ENCODE measurements at regions not wholly inside any gene's neighbourhood (a gene's known extent, or its start where the extent isn't known, plus 50 kb on each side); places are given as distances from the start of the nearest gene placed in this dataset.

GRCh38 chr5:31114817-31115216, 78.7 kb upstream of the CDH6 start:
- no peak overlapping the region for H4K12ac ChIP-seq (ENCODE audit: low read depth, low read length)
- no peak overlapping the region for H2BK12ac ChIP-seq (ENCODE audit: low read length)
- no peaks in the 10 kb centered on the region for H3K4me1 ChIP-seq (ENCODE audit: control insufficient read depth in 1 of 2, insufficient read depth in 2 of 2, low read length in 2 of 2)
- H2AFZ ChIP-seq (ENCODE audit: insufficient read depth, low read length, poor library complexity): no peak overlapping the region
- no peaks in the 10 kb centered on the region for H3K79me2 ChIP-seq (ENCODE audit: control insufficient read depth, insufficient read depth, low read length, poor library complexity)
- H3K9me3 ChIP-seq (ENCODE audit: insufficient read depth, low read depth, low read length): no peaks in the 10 kb centered on the region
- no peak for DNase-seq
- no peaks in the 10 kb centered on the region for H3K27me3 ChIP-seq (ENCODE audit: insufficient read depth, low read length)
- H3K36me3 ChIP-seq (ENCODE audit: control insufficient read depth in 1 of 2, insufficient read depth in 2 of 2, low read length in 2 of 2): no peaks in the 10 kb centered on the region
- no peak overlapping the region for H2AK5ac ChIP-seq (ENCODE audit: low read length)
- H3K9ac ChIP-seq (ENCODE audit: low read length): no peak overlapping the region
- H3K4me3 ChIP-seq (ENCODE audit: low read depth, low read length): no peak overlapping the region
- H4K8ac ChIP-seq (ENCODE audit: low read depth, low read length): no peak overlapping the region
- H3K79me1 ChIP-seq (ENCODE audit: low read length): no peaks in the 10 kb centered on the region
- no peak overlapping the region for H3K27ac ChIP-seq (ENCODE audit: low read depth, low read length)
- no peak overlapping the region for H3K23ac ChIP-seq (ENCODE audit: low read length)
- H3K14ac ChIP-seq (ENCODE audit: low read length): no peak overlapping the region
- H4K91ac ChIP-seq (ENCODE audit: low read depth, low read length): no peak overlapping the region
- H3K18ac ChIP-seq (ENCODE audit: low read length): no peak overlapping the region
- H3K4ac ChIP-seq (ENCODE audit: low read depth, low read length): no peak overlapping the region
- WGBS (ENCODE audit: extremely low coverage, insufficient coverage, insufficient read length): no CpG with 5 or more reads among the region's 2 CpGs
- H2BK5ac ChIP-seq (ENCODE audit: low read depth, low read length, poor library complexity): no peak overlapping the region
- no peak overlapping the region for H3K4me2 ChIP-seq (ENCODE audit: low read length)
- H2BK120ac ChIP-seq (ENCODE audit: insufficient read depth, low read length, poor library complexity): no peak overlapping the region

- H3K4me1 ChIP-seq (ENCODE audit: control insufficient read depth in 1 of 2, insufficient read depth in 2 of 2, low read length in 2 of 2): no peaks in the 10 kb centered on the region
- no peak overlapping the region for H4K12ac ChIP-seq (ENCODE audit: low read depth, low read length)
- no peak overlapping the region for H3K4me2 ChIP-seq (ENCODE audit: low read length)
- H4K8ac ChIP-seq (ENCODE audit: low read depth, low read length): no peak overlapping the region
- H3K27ac ChIP-seq (ENCODE audit: low read depth, low read length): no peak overlapping the region
- H3K27me3 ChIP-seq (ENCODE audit: insufficient read depth, low read length): no peaks in the 10 kb centered on the region
- no peaks in the 10 kb centered on the region for H3K36me3 ChIP-seq (ENCODE audit: control insufficient read depth in 1 of 2, insufficient read depth in 2 of 2, low read length in 2 of 2)
- H3K9ac ChIP-seq (ENCODE audit: low read length): no peak overlapping the region
- no CpG with 5 or more reads among the region's 1 CpG for WGBS (ENCODE audit: extremely low coverage, insufficient coverage, insufficient read length)
- H3K18ac ChIP-seq (ENCODE audit: low read length): no peak overlapping the region
- H2BK120ac ChIP-seq (ENCODE audit: insufficient read depth, low read length, poor library complexity): no peak overlapping the region
- no peak overlapping the region for H3K4me3 ChIP-seq (ENCODE audit: low read depth, low read length)
- no peak overlapping the region for H2AFZ ChIP-seq (ENCODE audit: insufficient read depth, low read length, poor library complexity)
- H3K79me2 ChIP-seq (ENCODE audit: control insufficient read depth, insufficient read depth, low read length, poor library complexity): no peaks in the 10 kb centered on the region
- DNase-seq: no peak
- no peak overlapping the region for H2BK5ac ChIP-seq (ENCODE audit: low read depth, low read length, poor library complexity)
- H3K79me1 ChIP-seq (ENCODE audit: low read length): no peaks in the 10 kb centered on the region
- H3K4ac ChIP-seq (ENCODE audit: low read depth, low read length): no peak overlapping the region
- no peak overlapping the region for H3K14ac ChIP-seq (ENCODE audit: low read length)
- no peak overlapping the region for H4K91ac ChIP-seq (ENCODE audit: low read depth, low read length)
- H2AK5ac ChIP-seq (ENCODE audit: low read length): no peak overlapping the region
- H3K23ac ChIP-seq (ENCODE audit: low read length): no peak overlapping the region
- H3K9me3 ChIP-seq (ENCODE audit: insufficient read depth, low read depth, low read length): no peaks in the 10 kb centered on the region
- no peak overlapping the region for H2BK12ac ChIP-seq (ENCODE audit: low read length)
These were observed 79.7 kb upstream of the CDH6 start for GRCh38 chr5:31113666-31114350.

- H3K4me1 ChIP-seq (ENCODE audit: control insufficient read depth in 1 of 2, insufficient read depth in 2 of 2, low read length in 2 of 2): no peaks in the 10 kb centered on the region
These were observed 80.4 kb upstream of the CDH6 start for GRCh38 chr5:31113101-31113500.

GRCh38 chr5:31107091-31107518, 86.4 kb upstream of the CDH6 start:
- Histone ChIP-seq H3K36me3 (ENCODE audit: control insufficient read depth in 1 of 2, insufficient read depth in 2 of 2, low read length in 2 of 2) (no peaks in the 10 kb centered on the region), H3K9me3 (ENCODE audit: insufficient read depth, low read depth, low read length) (no peaks in the 10 kb centered on the region), H2BK120ac (ENCODE audit: insufficient read depth, low read length, poor library complexity) (no peak overlapping the region), H4K91ac (ENCODE audit: low read depth, low read length) (no peak overlapping the region), H2AK5ac (ENCODE audit: low read length) (no peak overlapping the region), H3K27ac (ENCODE audit: low read depth, low read length) (no peak overlapping the region), H3K9ac (ENCODE audit: low read length) (no peak overlapping the region), H2BK12ac (ENCODE audit: low read length) (no peak overlapping the region), H3K4me3 (ENCODE audit: low read depth, low read length) (no peak overlapping the region), H3K4me2 (ENCODE audit: low read length) (no peak overlapping the region), H2AFZ (ENCODE audit: insufficient read depth, low read length, poor library complexity) (no peak overlapping the region), H4K12ac (ENCODE audit: low read depth, low read length) (no peak overlapping the region), H4K8ac (ENCODE audit: low read depth, low read length) (no peak overlapping the region), H3K79me2 (ENCODE audit: control insufficient read depth, insufficient read depth, low read length, poor library complexity) (no peaks in the 10 kb centered on the region), H2BK5ac (ENCODE audit: low read depth, low read length, poor library complexity) (no peak overlapping the region), H3K79me1 (ENCODE audit: low read length) (no peaks in the 10 kb centered on the region), H3K23ac (ENCODE audit: low read length) (no peak overlapping the region), H3K14ac (ENCODE audit: low read length) (no peak overlapping the region), H3K27me3 (ENCODE audit: insufficient read depth, low read length) (no peaks in the 10 kb centered on the region), H3K18ac (ENCODE audit: low read length) (no peak overlapping the region), H3K4ac (ENCODE audit: low read depth, low read length) (no peak overlapping the region), H3K4me1 (ENCODE audit: control insufficient read depth in 1 of 2, insufficient read depth in 2 of 2, low read length in 2 of 2) (no peaks in the 10 kb centered on the region)
- DNase-seq: no peak
- no CpG with 5 or more reads among the region's 2 CpGs for WGBS (ENCODE audit: extremely low coverage, insufficient coverage, insufficient read length)

More at GRCh38 chr5:31113101-31113500, 80.4 kb upstream of the CDH6 start:
- H3K36me3 ChIP-seq (ENCODE audit: control insufficient read depth in 1 of 2, insufficient read depth in 2 of 2, low read length in 2 of 2): no peaks in the 10 kb centered on the region
- no peak overlapping the region for H3K4me3 ChIP-seq (ENCODE audit: low read depth, low read length)
- no peak for DNase-seq
- H3K79me2 ChIP-seq (ENCODE audit: control insufficient read depth, insufficient read depth, low read length, poor library complexity): no peaks in the 10 kb centered on the region
- H4K91ac ChIP-seq (ENCODE audit: low read depth, low read length): no peak overlapping the region
- no peaks in the 10 kb centered on the region for H3K9me3 ChIP-seq (ENCODE audit: insufficient read depth, low read depth, low read length)
- H3K4me2 ChIP-seq (ENCODE audit: low read length): no peak overlapping the region
- no peak overlapping the region for H4K8ac ChIP-seq (ENCODE audit: low read depth, low read length)
- no peak overlapping the region for H3K9ac ChIP-seq (ENCODE audit: low read length)
- H4K12ac ChIP-seq (ENCODE audit: low read depth, low read length): no peak overlapping the region
- no peak overlapping the region for H2BK120ac ChIP-seq (ENCODE audit: insufficient read depth, low read length, poor library complexity)
- no peak overlapping the region for H3K14ac ChIP-seq (ENCODE audit: low read length)
- no peaks in the 10 kb centered on the region for H3K27me3 ChIP-seq (ENCODE audit: insufficient read depth, low read length)
- no peak overlapping the region for H3K4ac ChIP-seq (ENCODE audit: low read depth, low read length)
- WGBS (ENCODE audit: extremely low coverage, insufficient coverage, insufficient read length): no CpG with 5 or more reads among the region's 3 CpGs
- no peak overlapping the region for H2AK5ac ChIP-seq (ENCODE audit: low read length)
- no peak overlapping the region for H2AFZ ChIP-seq (ENCODE audit: insufficient read depth, low read length, poor library complexity)
- no peak overlapping the region for H2BK12ac ChIP-seq (ENCODE audit: low read length)
- no peak overlapping the region for H3K23ac ChIP-seq (ENCODE audit: low read length)
- H3K27ac ChIP-seq (ENCODE audit: low read depth, low read length): no peak overlapping the region
- H3K79me1 ChIP-seq (ENCODE audit: low read length): no peaks in the 10 kb centered on the region
- H2BK5ac ChIP-seq (ENCODE audit: low read depth, low read length, poor library complexity): no peak overlapping the region
- H3K18ac ChIP-seq (ENCODE audit: low read length): no peak overlapping the region
